Upper lobe of left lung (tissue), 6 donors: ENCODE measurements at regions not wholly inside any gene's neighbourhood (a gene's known extent, or its start where the extent isn't known, plus 50 kb on each side); places are given as distances from the start of the nearest gene placed in this dataset.

Experiments used
- ATAC-seq, 2 donors: fragments of 200-7000 bp; cut with Tn5 transposase; one replicate each; pipeline ENCODE4 v1.9.1; 2022; ENCODE audit warnings: mild to moderate bottlenecking in 2 of 2, moderate library complexity in 2 of 2; ENCODE audit not compliant: low FRiP score in 2 of 2
- DNase-seq, 2 donors: peaks; one replicate each; pipeline ENCODE4 v3.0.0-alpha.2; 2019 to 2020
- H3K27ac ChIP-seq, 4 donors: fragments of 200-600 bp; sonication (generic); one replicate each; pipeline ENCODE4 v1.5.1; 2016 to 2019
- H3K27me3 ChIP-seq, 4 donors: fragments of 200-600 bp; sonication (generic); one replicate each; pipeline ENCODE4 v1.5.1; 2017 to 2019
- H3K36me3 ChIP-seq, 4 donors: fragments of 200-600 bp; sonication (generic); one replicate each; pipeline ENCODE4 v1.5.1; 2016 to 2019
- H3K4me1 ChIP-seq, 4 donors: fragments of 200-600 bp; sonication (generic); one replicate each; pipeline ENCODE4 v1.5.1; 2018 to 2019
- H3K4me3 ChIP-seq, 4 donors: fragments of 200-600 bp; sonication (generic); one replicate each; pipeline ENCODE4 v1.5.1; 2017 to 2019; ENCODE audit warnings: mild to moderate bottlenecking in 2 of 4, moderate library complexity in 1 of 4
- H3K9me3 ChIP-seq, 4 donors: fragments of 200-600 bp; sonication (generic); one replicate each; pipeline ENCODE4 v1.5.1; 2018 to 2019
- EP300 ChIP-seq, 4 donors: sonication (generic); formaldehyde crosslinking; IDR thresholded peaks; one replicate each; pipeline ENCODE4 v1.5.1; 2017; ENCODE audit warnings: antibody characterized with exemption in 4 of 4, control low read depth in 2 of 4
- POLR2A ChIP-seq, 4 donors: fragments of 450-650 bp; IDR thresholded peaks; one replicate each; pipeline ENCODE4 v1.5.1; 2016 to 2017; ENCODE audit warnings: antibody characterized with exemption in 4 of 4, mild to moderate bottlenecking in 2 of 4
- POLR2AphosphoS5 ChIP-seq, 2 donors: sonication (generic); formaldehyde crosslinking; IDR thresholded peaks; one replicate each; pipeline ENCODE4 v1.5.1; 2017; ENCODE audit warnings: antibody characterized with exemption in 2 of 2
- WGBS, 2 donors: methylation state at CpG; one replicate each; pipeline ENCODE4 v1.1.5; 2017 to 2018; 5-methylcytosine and 5-hydroxymethylcytosine counted together
- TF ChIP-seq, protein P1 (sequence below), 6 experiments: fragments of 450-650 bp in 4 of 6; fragments of 200-600 bp in 2 of 6; sonication (generic) in 2 of 6; IDR thresholded peaks; one replicate each; pipeline ENCODE4 v1.5.1; 2016 to 2019; ENCODE audit warnings: antibody characterized with exemption in 6 of 6
- donor health status: DM: no; HTN: no; CAD: no; lungs with moderate emphysema.
- donor health status: DM: no; HTN: yes; CAD: no; lungs with severe emphysema.

DNA sequence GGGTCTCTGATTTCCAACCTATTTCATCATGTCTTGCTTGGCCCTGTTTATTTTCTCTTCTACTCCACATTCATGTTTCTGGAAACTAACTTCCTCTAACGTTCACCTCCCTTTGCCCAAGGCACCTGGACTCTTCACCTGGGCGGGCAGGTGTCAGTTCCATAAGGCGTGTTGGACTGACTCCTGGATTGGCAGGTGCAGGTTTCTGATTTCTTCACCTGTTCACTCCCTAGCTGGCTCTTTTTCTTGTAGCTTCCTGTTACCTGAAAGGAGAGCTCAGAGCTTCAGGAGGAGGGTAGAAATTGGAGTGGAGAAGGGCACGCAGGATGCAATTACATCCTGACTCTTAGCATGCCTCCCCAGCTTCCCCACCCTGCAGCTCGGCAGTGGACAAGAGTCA lies 350.8 kb upstream of the KLF3 start:
- WGBS, 2 donors: 63 to 77% methylated on average over 5 of the region's 5 CpGs
- Histone ChIP-seq H3K4me1 (peaks cover under 1 to 3% (median 2%) of the 10 kb centered on the region in 4 donors), H3K27ac (no peak overlapping the region), H3K36me3 (no peaks in the 10 kb centered on the region), H3K27me3 (no peaks in the 10 kb centered on the region), H3K4me3 (no peak overlapping the region), H3K9me3 (no peaks in the 10 kb centered on the region)
- TF ChIP-seq, protein P1, sequence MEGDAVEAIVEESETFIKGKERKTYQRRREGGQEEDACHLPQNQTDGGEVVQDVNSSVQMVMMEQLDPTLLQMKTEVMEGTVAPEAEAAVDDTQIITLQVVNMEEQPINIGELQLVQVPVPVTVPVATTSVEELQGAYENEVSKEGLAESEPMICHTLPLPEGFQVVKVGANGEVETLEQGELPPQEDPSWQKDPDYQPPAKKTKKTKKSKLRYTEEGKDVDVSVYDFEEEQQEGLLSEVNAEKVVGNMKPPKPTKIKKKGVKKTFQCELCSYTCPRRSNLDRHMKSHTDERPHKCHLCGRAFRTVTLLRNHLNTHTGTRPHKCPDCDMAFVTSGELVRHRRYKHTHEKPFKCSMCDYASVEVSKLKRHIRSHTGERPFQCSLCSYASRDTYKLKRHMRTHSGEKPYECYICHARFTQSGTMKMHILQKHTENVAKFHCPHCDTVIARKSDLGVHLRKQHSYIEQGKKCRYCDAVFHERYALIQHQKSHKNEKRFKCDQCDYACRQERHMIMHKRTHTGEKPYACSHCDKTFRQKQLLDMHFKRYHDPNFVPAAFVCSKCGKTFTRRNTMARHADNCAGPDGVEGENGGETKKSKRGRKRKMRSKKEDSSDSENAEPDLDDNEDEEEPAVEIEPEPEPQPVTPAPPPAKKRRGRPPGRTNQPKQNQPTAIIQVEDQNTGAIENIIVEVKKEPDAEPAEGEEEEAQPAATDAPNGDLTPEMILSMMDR (IDR thresholded peaks at IDR 0.05): no peak
- TF ChIP-seq EP300 (IDR thresholded peaks at IDR 0.05) (no peak), POLR2A (IDR thresholded peaks at IDR 0.05) (no peak), POLR2AphosphoS5 (IDR thresholded peaks at IDR 0.05) (no peak)
- peak in 1 of 2 donors; percentile 42 for DNase-seq
- ATAC-seq: no peak

DNA sequence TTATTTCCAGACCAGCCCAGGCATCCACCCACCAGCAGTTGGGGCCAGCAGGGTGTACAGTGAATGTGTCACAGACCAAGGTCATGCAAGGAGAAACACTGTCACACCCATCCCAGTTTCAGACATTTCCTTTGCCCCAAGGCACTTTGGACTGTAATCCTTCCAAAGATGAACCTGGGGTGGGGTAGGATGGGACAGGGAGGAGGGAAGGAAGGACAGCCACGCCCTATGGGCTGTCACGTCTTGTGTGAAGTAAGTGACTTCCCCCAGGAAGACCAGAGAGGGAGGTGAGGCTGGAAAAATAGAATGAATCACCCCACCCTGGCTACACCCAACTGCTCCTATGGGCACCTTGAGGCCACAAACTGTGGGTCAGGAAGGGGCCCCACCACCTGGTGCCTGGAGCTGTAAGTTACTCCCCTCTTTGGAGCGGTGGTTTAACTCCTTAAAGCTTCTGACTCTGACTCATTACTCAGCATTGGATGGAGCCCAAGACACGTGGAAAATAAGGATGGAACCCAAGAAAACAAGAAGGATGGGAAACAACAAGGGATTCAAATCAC lies 349.9 kb upstream of the KLF3 start:
- no peaks in the 10 kb centered on the region for H3K9me3 ChIP-seq
- no peaks in the 10 kb centered on the region for H3K27me3 ChIP-seq
- 68 to 76% methylated on average over 4 of the region's 4 CpGs for WGBS, 2 donors
- no peak for DNase-seq
- peak in 1 of 2 donors; percentile 2 for ATAC-seq
- peaks cover 7 to 9% (median 8%) of the 10 kb centered on the region in 4 donors for H3K4me1 ChIP-seq
- no peak overlapping the region for H3K4me3 ChIP-seq
- TF ChIP-seq, protein P1 (IDR thresholded peaks at IDR 0.05): no peak
- TF ChIP-seq POLR2A (IDR thresholded peaks at IDR 0.05): no peak
- no peak for TF ChIP-seq EP300 (IDR thresholded peaks at IDR 0.05)
- TF ChIP-seq POLR2AphosphoS5 (IDR thresholded peaks at IDR 0.05): no peak
- no peak overlapping the region for H3K27ac ChIP-seq
- no peaks in the 10 kb centered on the region for H3K36me3 ChIP-seq

DNA sequence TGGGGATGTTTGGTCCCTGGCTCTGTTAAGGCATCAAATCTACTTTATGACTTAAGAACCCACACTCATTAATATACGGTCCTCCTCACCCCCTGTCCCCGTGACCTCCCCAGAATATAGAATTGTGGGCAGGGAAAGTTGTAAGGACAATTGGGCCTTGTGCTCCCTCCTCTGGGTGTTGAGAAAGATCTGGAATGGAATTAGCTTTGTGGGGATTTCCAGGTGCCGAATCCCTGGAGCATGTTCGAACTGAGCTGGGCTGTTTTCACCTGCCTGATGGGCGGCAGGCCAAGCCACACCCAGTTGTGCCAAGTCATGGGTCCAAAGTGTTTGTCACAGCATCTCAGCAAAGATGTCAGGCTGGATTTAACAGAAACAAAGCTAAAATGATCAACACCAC lies 349.3 kb upstream of the KLF3 start:
- TF ChIP-seq, protein P1 (IDR thresholded peaks at IDR 0.05): no peak
- no peak for TF ChIP-seq POLR2AphosphoS5 (IDR thresholded peaks at IDR 0.05)
- TF ChIP-seq EP300 (IDR thresholded peaks at IDR 0.05): no peak
- TF ChIP-seq POLR2A (IDR thresholded peaks at IDR 0.05): no peak
- DNase-seq (no peak), ATAC-seq (no peak)
- H3K27ac ChIP-seq: no peak overlapping the region
- no peaks in the 10 kb centered on the region for H3K36me3 ChIP-seq
- H3K27me3 ChIP-seq: no peaks in the 10 kb centered on the region
- WGBS, 2 donors: 69 to 84% methylated on average over 5 of the region's 5 CpGs
- no peaks in the 10 kb centered on the region for H3K9me3 ChIP-seq
- H3K4me3 ChIP-seq: no peak overlapping the region
- H3K4me1 ChIP-seq: peaks cover 12 to 14% (median 14%) of the 10 kb centered on the region in 4 donors

DNA sequence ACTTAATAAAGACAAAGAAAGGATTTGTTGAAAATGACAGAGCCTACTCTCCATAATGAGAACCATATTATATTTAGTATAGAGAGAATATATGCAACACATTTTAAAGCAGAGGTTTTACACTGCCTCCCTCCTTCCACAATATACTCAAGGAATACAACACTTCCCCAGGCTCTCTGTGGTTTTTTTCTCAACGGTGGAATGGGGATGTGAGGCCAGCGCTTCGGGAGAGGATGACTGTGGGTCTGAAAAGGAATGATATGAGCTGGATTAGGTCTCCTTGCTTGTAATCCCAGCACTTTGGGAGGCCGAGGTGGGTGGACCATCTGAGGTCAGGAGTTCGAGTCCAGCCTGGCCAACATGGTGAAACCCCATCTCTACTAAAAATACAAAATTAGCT lies 348.7 kb upstream of the KLF3 start:
- Histone ChIP-seq H3K4me1 (peaks cover 17 to 21% (median 19%) of the 10 kb centered on the region in 4 donors), H3K36me3 (no peaks in the 10 kb centered on the region), H3K27me3 (no peaks in the 10 kb centered on the region), H3K27ac (no peak overlapping the region), H3K9me3 (no peaks in the 10 kb centered on the region), H3K4me3 (no peak overlapping the region)
- no peak for TF ChIP-seq POLR2A (IDR thresholded peaks at IDR 0.05)
- TF ChIP-seq, protein P1 (IDR thresholded peaks at IDR 0.05): no peak
- TF ChIP-seq EP300 (IDR thresholded peaks at IDR 0.05): no peak
- no peak for TF ChIP-seq POLR2AphosphoS5 (IDR thresholded peaks at IDR 0.05)
- ATAC-seq (no peak), DNase-seq (no peak)
- WGBS, 2 donors: 85 to 87% methylated on average over 5 of the region's 5 CpGs

DNA sequence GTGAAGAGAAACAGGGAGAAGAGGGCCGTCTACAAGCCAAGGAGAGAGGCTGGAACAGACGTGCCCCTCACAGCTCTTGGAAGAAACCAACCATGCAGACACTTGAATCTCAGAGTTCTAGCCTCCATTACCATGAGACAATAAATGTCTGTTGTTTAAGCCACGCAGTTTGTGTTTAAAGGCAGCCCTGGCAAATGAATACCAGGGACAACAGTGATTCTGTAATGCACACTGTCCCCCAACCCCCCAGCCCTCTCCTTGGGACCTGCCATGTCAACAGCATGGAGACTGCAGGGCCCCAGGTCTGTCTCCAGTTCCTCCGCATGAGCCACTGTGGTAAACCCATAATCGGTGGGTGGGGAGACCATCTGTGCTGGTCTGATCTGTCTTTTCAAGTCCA lies 348.0 kb upstream of the KLF3 start:
- DNase-seq (no peak), ATAC-seq (no peak)
- no peak overlapping the region for H3K4me3 ChIP-seq
- no peaks in the 10 kb centered on the region for H3K36me3 ChIP-seq
- H3K27ac ChIP-seq: no peak overlapping the region
- no peaks in the 10 kb centered on the region for H3K9me3 ChIP-seq
- peaks cover 17 to 22% (median 19%) of the 10 kb centered on the region in 4 donors for H3K4me1 ChIP-seq
- H3K27me3 ChIP-seq: no peaks in the 10 kb centered on the region
- 93 to 100% methylated on average over 5 of the region's 5 CpGs for WGBS, 2 donors
- TF ChIP-seq POLR2A (IDR thresholded peaks at IDR 0.05): no peak
- TF ChIP-seq EP300 (IDR thresholded peaks at IDR 0.05): no peak
- TF ChIP-seq, protein P1 (IDR thresholded peaks at IDR 0.05): no peak
- TF ChIP-seq POLR2AphosphoS5 (IDR thresholded peaks at IDR 0.05): no peak
